ENCODE measurements at regions not wholly inside any gene's neighbourhood (a gene's known extent, or its start where the extent isn't known, plus 50 kb on each side); places are given as distances from the start of the nearest gene placed in this dataset.
A peak's percentile ranks its signal among the peaks of the same experiment; 100 is the strongest.
"Not testable (repeated sequence)": the region's sequence is repeated elsewhere in the genome, so short reads cannot be mapped to it uniquely, and the experiment has no call there.

GRCh38 chr9:75289332-75289731, 201.0 kb downstream of the OSTF1 start:
- Histone ChIP-seq H3K36me3 (ENCODE audit: control insufficient read depth, low read depth, low read length) (no peaks in the 10 kb centered on the region), H3K27me3 (ENCODE audit: control insufficient read depth, insufficient read depth, low read length) (no peaks in the 10 kb centered on the region), H3K4me1 (ENCODE audit: control insufficient read depth, low read depth, low read length) (no peaks in the 10 kb centered on the region), H3K4me3 (ENCODE audit: low read length) (no peak overlapping the region), H3K9ac (ENCODE audit: low read length) (no peak overlapping the region), H3K27ac (ENCODE audit: low read length) (no peak overlapping the region), H3K9me3 (ENCODE audit: control insufficient read depth, low read depth, low read length) (peaks cover 3% of the 10 kb centered on the region)

- Histone ChIP-seq H3K27ac (ENCODE audit: low read length) (no peak overlapping the region), H3K27me3 (ENCODE audit: control insufficient read depth, insufficient read depth, low read length) (no peaks in the 10 kb centered on the region), H3K9me3 (ENCODE audit: control insufficient read depth, low read depth, low read length) (no peaks in the 10 kb centered on the region), H3K4me1 (ENCODE audit: control insufficient read depth, low read depth, low read length) (peaks cover 3% of the 10 kb centered on the region), H3K36me3 (ENCODE audit: control insufficient read depth, low read depth, low read length) (no peaks in the 10 kb centered on the region), H3K4me3 (ENCODE audit: low read length) (no peak overlapping the region), H3K9ac (ENCODE audit: low read length) (no peak overlapping the region)
Observed at GRCh38 chr9:75299324-75299723, 211.0 kb downstream of the OSTF1 start.

GRCh38 chr9:75333624-75334023, 245.3 kb downstream of the OSTF1 start:
- H3K36me3 ChIP-seq (ENCODE audit: control insufficient read depth, low read depth, low read length), result no peaks in the 10 kb centered on the region
- no peak overlapping the region for H3K9ac ChIP-seq (ENCODE audit: low read length)
- H3K27me3 ChIP-seq (ENCODE audit: control insufficient read depth, insufficient read depth, low read length), result no peaks in the 10 kb centered on the region
- H3K9me3 ChIP-seq (ENCODE audit: control insufficient read depth, low read depth, low read length), result no peaks in the 10 kb centered on the region
- H3K4me1 ChIP-seq (ENCODE audit: control insufficient read depth, low read depth, low read length), result no peaks in the 10 kb centered on the region
- H3K4me3 ChIP-seq (ENCODE audit: low read length), result no peak overlapping the region
- no peak overlapping the region for H3K27ac ChIP-seq (ENCODE audit: low read length)

- H3K27me3 ChIP-seq (ENCODE audit: control insufficient read depth, insufficient read depth, low read length), result no peaks in the 10 kb centered on the region
- no peaks in the 10 kb centered on the region for H3K36me3 ChIP-seq (ENCODE audit: control insufficient read depth, low read depth, low read length)
- H3K27ac ChIP-seq (ENCODE audit: low read length), result peak overlapping the region; percentile 30
- H3K9me3 ChIP-seq (ENCODE audit: control insufficient read depth, low read depth, low read length), result peaks cover 18% of the 10 kb centered on the region
- H3K9ac ChIP-seq (ENCODE audit: low read length), result no peak overlapping the region
- H3K4me3 ChIP-seq (ENCODE audit: low read length), result peak overlapping the region; percentile 5
- H3K4me1 ChIP-seq (ENCODE audit: control insufficient read depth, low read depth, low read length), result peaks cover 21% of the 10 kb centered on the region
Observed at GRCh38 chr9:75358846-75359245, 270.5 kb downstream of the OSTF1 start.

GRCh38 chr9:75359638-75360037, 271.3 kb downstream of the OSTF1 start:
- Histone ChIP-seq H3K27me3 (ENCODE audit: control insufficient read depth, insufficient read depth, low read length) (no peaks in the 10 kb centered on the region), H3K9me3 (ENCODE audit: control insufficient read depth, low read depth, low read length) (peaks cover 18% of the 10 kb centered on the region), H3K9ac (ENCODE audit: low read length) (no peak overlapping the region), H3K36me3 (ENCODE audit: control insufficient read depth, low read depth, low read length) (no peaks in the 10 kb centered on the region), H3K27ac (ENCODE audit: low read length) (peak overlapping the region; percentile 30), H3K4me3 (ENCODE audit: low read length) (no peak overlapping the region), H3K4me1 (ENCODE audit: control insufficient read depth, low read depth, low read length) (peaks cover 21% of the 10 kb centered on the region)

GRCh38 chr9:75360252-75360651, 271.9 kb downstream of the OSTF1 start:
- Histone ChIP-seq H3K36me3 (ENCODE audit: control insufficient read depth, low read depth, low read length) (no peaks in the 10 kb centered on the region), H3K9me3 (ENCODE audit: control insufficient read depth, low read depth, low read length) (peaks cover 18% of the 10 kb centered on the region), H3K4me1 (ENCODE audit: control insufficient read depth, low read depth, low read length) (peaks cover 21% of the 10 kb centered on the region), H3K9ac (ENCODE audit: low read length) (no peak overlapping the region), H3K27ac (ENCODE audit: low read length) (no peak overlapping the region), H3K27me3 (ENCODE audit: control insufficient read depth, insufficient read depth, low read length) (no peaks in the 10 kb centered on the region), H3K4me3 (ENCODE audit: low read length) (no peak overlapping the region)

GRCh38 chr9:75362446-75362845, 274.1 kb downstream of the OSTF1 start:
- H3K27me3 ChIP-seq (ENCODE audit: control insufficient read depth, insufficient read depth, low read length); H3K36me3 ChIP-seq (ENCODE audit: control insufficient read depth, low read depth, low read length); H3K4me3 ChIP-seq (ENCODE audit: low read length); H3K9ac ChIP-seq (ENCODE audit: low read length); H3K27ac ChIP-seq (ENCODE audit: low read length): not testable (repeated sequence)
- peaks cover 21% of the 10 kb centered on the region for H3K4me1 ChIP-seq (ENCODE audit: control insufficient read depth, low read depth, low read length)
- H3K9me3 ChIP-seq (ENCODE audit: control insufficient read depth, low read depth, low read length), result peaks cover 18% of the 10 kb centered on the region

- no peaks in the 10 kb centered on the region for H3K4me1 ChIP-seq (ENCODE audit: control insufficient read depth, low read depth, low read length)
- H3K27me3 ChIP-seq (ENCODE audit: control insufficient read depth, insufficient read depth, low read length), result no peaks in the 10 kb centered on the region
- H3K9me3 ChIP-seq (ENCODE audit: control insufficient read depth, low read depth, low read length), result peaks cover 18% of the 10 kb centered on the region
- no peak overlapping the region for H3K4me3 ChIP-seq (ENCODE audit: low read length)
- H3K36me3 ChIP-seq (ENCODE audit: control insufficient read depth, low read depth, low read length), result no peaks in the 10 kb centered on the region
- H3K27ac ChIP-seq (ENCODE audit: low read length), result no peak overlapping the region
- no peak overlapping the region for H3K9ac ChIP-seq (ENCODE audit: low read length)
Observed at GRCh38 chr9:75365196-75365595, 276.9 kb downstream of the OSTF1 start.

GRCh38 chr9:75369989-75370388, 281.7 kb downstream of the OSTF1 start:
- Histone ChIP-seq H3K9ac (ENCODE audit: low read length) (no peak overlapping the region), H3K27me3 (ENCODE audit: control insufficient read depth, insufficient read depth, low read length) (no peaks in the 10 kb centered on the region), H3K27ac (ENCODE audit: low read length) (no peak overlapping the region), H3K4me3 (ENCODE audit: low read length) (no peak overlapping the region), H3K4me1 (ENCODE audit: control insufficient read depth, low read depth, low read length) (no peaks in the 10 kb centered on the region), H3K9me3 (ENCODE audit: control insufficient read depth, low read depth, low read length) (no peaks in the 10 kb centered on the region), H3K36me3 (ENCODE audit: control insufficient read depth, low read depth, low read length) (no peaks in the 10 kb centered on the region)

GRCh38 chr9:75372499-75373268, 284.4 kb downstream of the OSTF1 start:
- Histone ChIP-seq H3K9me3 (ENCODE audit: control insufficient read depth, low read depth, low read length) (no peaks in the 10 kb centered on the region), H3K4me3 (ENCODE audit: low read length) (no peak overlapping the region), H3K9ac (ENCODE audit: low read length) (no peak overlapping the region), H3K36me3 (ENCODE audit: control insufficient read depth, low read depth, low read length) (no peaks in the 10 kb centered on the region), H3K27ac (ENCODE audit: low read length) (no peak overlapping the region), H3K27me3 (ENCODE audit: control insufficient read depth, insufficient read depth, low read length) (no peaks in the 10 kb centered on the region), H3K4me1 (ENCODE audit: control insufficient read depth, low read depth, low read length) (no peaks in the 10 kb centered on the region)

- no peak overlapping the region for H3K9ac ChIP-seq (ENCODE audit: low read length)
- no peaks in the 10 kb centered on the region for H3K9me3 ChIP-seq (ENCODE audit: control insufficient read depth, low read depth, low read length)
- H3K27me3 ChIP-seq (ENCODE audit: control insufficient read depth, insufficient read depth, low read length), result no peaks in the 10 kb centered on the region
- H3K4me3 ChIP-seq (ENCODE audit: low read length), result no peak overlapping the region
- no peaks in the 10 kb centered on the region for H3K4me1 ChIP-seq (ENCODE audit: control insufficient read depth, low read depth, low read length)
- H3K27ac ChIP-seq (ENCODE audit: low read length), result no peak overlapping the region
- H3K36me3 ChIP-seq (ENCODE audit: control insufficient read depth, low read depth, low read length), result no peaks in the 10 kb centered on the region
Observed at GRCh38 chr9:75376680-75377254, 288.5 kb downstream of the OSTF1 start.

- H3K36me3 ChIP-seq (ENCODE audit: control insufficient read depth, low read depth, low read length), result no peaks in the 10 kb centered on the region
- H3K4me1 ChIP-seq (ENCODE audit: control insufficient read depth, low read depth, low read length), result no peaks in the 10 kb centered on the region
- H3K4me3 ChIP-seq (ENCODE audit: low read length), result no peak overlapping the region
- H3K9me3 ChIP-seq (ENCODE audit: control insufficient read depth, low read depth, low read length), result peaks cover 8% of the 10 kb centered on the region
- no peak overlapping the region for H3K9ac ChIP-seq (ENCODE audit: low read length)
- H3K27me3 ChIP-seq (ENCODE audit: control insufficient read depth, insufficient read depth, low read length), result no peaks in the 10 kb centered on the region
- H3K27ac ChIP-seq (ENCODE audit: low read length), result no peak overlapping the region
Observed at GRCh38 chr9:75378036-75378435, 289.7 kb downstream of the OSTF1 start.

Data from iPS-18a (cell line).